Right lobe of liver (tissue), 6 donors: ENCODE measurements at regions not wholly inside any gene's neighbourhood (a gene's known extent, or its start where the extent isn't known, plus 50 kb on each side); places are given as distances from the start of the nearest gene placed in this dataset.

Experiments used
- ATAC-seq, 4 donors: fragments of 200-7000 bp; cut with Tn5 transposase; one replicate each; pipeline ENCODE4 v1.9.1; 2020; ENCODE audit warnings: mild to moderate bottlenecking in 4 of 4, moderate library complexity in 4 of 4
- DNase-seq, 3 donors: peaks; one replicate each; pipeline ENCODE4 v3.0.0-alpha.2; 2020
- H3K27ac ChIP-seq, 3 donors: fragments of 200-600 bp; one replicate each; pipeline ENCODE4 v1.8.0; 2022
- H3K27me3 ChIP-seq, 2 donors: fragments of 200-600 bp; one replicate each; pipeline ENCODE4 v1.8.0; 2022
- H3K36me3 ChIP-seq, 4 donors: fragments of 200-600 bp; sonication (generic) in 1 of 4; one replicate each; pipeline versions ENCODE4 v1.5.1 to v1.8.0; 2017 to 2022; ENCODE audit warnings: control low read depth in 1 of 4
- H3K4me1 ChIP-seq, 4 donors: fragments of 200-600 bp; sonication (generic) in 1 of 4; one replicate each; pipeline versions ENCODE4 v1.5.1 to v1.8.0; 2017 to 2022; ENCODE audit warnings: control low read depth in 1 of 4
- H3K4me3 ChIP-seq, 3 donors: fragments of 200-600 bp; one replicate each; pipeline ENCODE4 v1.8.0; 2022
- H3K9me3 ChIP-seq, 4 donors: fragments of 200-600 bp; sonication (generic) in 1 of 4; one replicate each; pipeline versions ENCODE4 v1.5.1 to v1.8.0; 2017 to 2022; ENCODE audit warnings: control low read depth in 1 of 4
- CTCF ChIP-seq, 4 donors: fragments of 200-600 bp in 3 of 4; fragments of 450-650 bp in 1 of 4; IDR thresholded peaks; one replicate each; pipeline versions ENCODE4 v1.5.1 to v1.8.0; 2016 to 2022; ENCODE audit warnings: antibody characterized with exemption in 4 of 4, mild to moderate bottlenecking in 2 of 4
- POLR2A ChIP-seq: fragments of 450-650 bp; IDR thresholded peaks from one replicate; pipeline ENCODE4 v1.6.1; 2017; ENCODE audit warnings: antibody characterized with exemption, mild to moderate bottlenecking
- WGBS: methylation state at CpG from one replicate; pipeline ENCODE4 v1.1.6; 2018; ENCODE audit warnings: low coverage, low lambda C conversion rate; ENCODE audit not compliant: insufficient coverage; ENCODE audit errors: missing lambda C conversion rate; 5-methylcytosine and 5-hydroxymethylcytosine counted together
- intact Hi-C, 2 donors: fragments of 100-400 bp; cut with DNase I; formaldehyde crosslinking; loops; one replicate each; pipeline versions ENCODE4 v1.11.2 to v1.14.1; 2022
- donor health status: DM: no; HTN: yes; CAD: no.
- donor health status: DM: no; HTN: no; CAD: no.
- donor health status: DM: no; HTN: no; CAD: no.
- donor health status: DM: no; HTN: yes; CAD: no.
- donor health status: DM: no; HTN: yes; CAD: no.

- ATAC-seq = no peak
- TF ChIP-seq CTCF (IDR thresholded peaks at IDR 0.05) = no peak
- no peak for TF ChIP-seq POLR2A
- H3K36me3 ChIP-seq = no peaks in the 10 kb centered on the region
- H3K4me1 ChIP-seq = no peaks in the 10 kb centered on the region
- H3K9me3 ChIP-seq = no peaks in the 10 kb centered on the region
- DNase-seq = no peak
- intact Hi-C loops = no loop called here
- no peak overlapping the region for H3K27ac ChIP-seq
- H3K27me3 ChIP-seq = peaks cover 0 to 3% of the 10 kb centered on the region in 2 donors
- no peak overlapping the region for H3K4me3 ChIP-seq
- WGBS = 71% methylated on average over 6 of the region's 6 CpGs
Observed at GRCh38 chr18:77700051-77700450, 450.4 kb downstream of the GALR1 start.

GRCh38 chr18:77701977-77702376 lies 452.3 kb downstream of the GALR1 start:
- H3K9me3 ChIP-seq = no peaks in the 10 kb centered on the region
- 33% methylated on average over 1 of the region's 1 CpG for WGBS
- no peak for TF ChIP-seq POLR2A
- no peak for TF ChIP-seq CTCF (IDR thresholded peaks at IDR 0.05)
- no peak overlapping the region for H3K4me3 ChIP-seq
- ATAC-seq = no peak
- H3K4me1 ChIP-seq = no peaks in the 10 kb centered on the region
- no peak for DNase-seq
- H3K27me3 ChIP-seq = peaks cover 0 to 3% of the 10 kb centered on the region in 2 donors
- no peak overlapping the region for H3K27ac ChIP-seq
- no peaks in the 10 kb centered on the region for H3K36me3 ChIP-seq
- intact Hi-C loops = no loop called here

- Histone ChIP-seq H3K36me3 (no peaks in the 10 kb centered on the region), H3K9me3 (no peaks in the 10 kb centered on the region), H3K27ac (no peak overlapping the region), H3K27me3 (peaks cover 0 to 3% of the 10 kb centered on the region in 2 donors), H3K4me1 (no peaks in the 10 kb centered on the region), H3K4me3 (no peak overlapping the region)
- intact Hi-C loops = no loop called here
- DNase-seq = no peak
- WGBS = 19% methylated on average over 4 of the region's 4 CpGs
- TF ChIP-seq CTCF (IDR thresholded peaks at IDR 0.05) = peak in 3 of 4 donors; percentile 24 to 39 (median 28)
- TF ChIP-seq POLR2A = no peak
- peak in 3 of 4 donors; percentile 41 to 57 (median 45) for ATAC-seq
Observed at GRCh38 chr18:77702686-77703085, 453.0 kb downstream of the GALR1 start.

GRCh38 chr18:77705301-77705700 lies 455.7 kb downstream of the GALR1 start:
- intact Hi-C loops = no loop called here
- WGBS = 61% methylated on average over 2 of the region's 2 CpGs
- TF ChIP-seq POLR2A (no peak), CTCF (IDR thresholded peaks at IDR 0.05) (no peak)

More at GRCh38 chr18:77705301-77705700, 455.7 kb downstream of the GALR1 start:
- no peaks in the 10 kb centered on the region for H3K27me3 ChIP-seq
- no peaks in the 10 kb centered on the region for H3K9me3 ChIP-seq
- ATAC-seq (no peak), DNase-seq (no peak)
- no peak overlapping the region for H3K27ac ChIP-seq
- no peaks in the 10 kb centered on the region for H3K4me1 ChIP-seq
- no peak overlapping the region for H3K4me3 ChIP-seq
- no peaks in the 10 kb centered on the region for H3K36me3 ChIP-seq
